ENCODE measurements at regions not wholly inside any gene's neighbourhood (a gene's known extent, or its start where the extent isn't known, plus 50 kb on each side); places are given as distances from the start of the nearest gene placed in this dataset.
"Not testable (repeated sequence)": the region's sequence is repeated elsewhere in the genome, so short reads cannot be mapped to it uniquely, and the experiment has no call there.

DNA sequence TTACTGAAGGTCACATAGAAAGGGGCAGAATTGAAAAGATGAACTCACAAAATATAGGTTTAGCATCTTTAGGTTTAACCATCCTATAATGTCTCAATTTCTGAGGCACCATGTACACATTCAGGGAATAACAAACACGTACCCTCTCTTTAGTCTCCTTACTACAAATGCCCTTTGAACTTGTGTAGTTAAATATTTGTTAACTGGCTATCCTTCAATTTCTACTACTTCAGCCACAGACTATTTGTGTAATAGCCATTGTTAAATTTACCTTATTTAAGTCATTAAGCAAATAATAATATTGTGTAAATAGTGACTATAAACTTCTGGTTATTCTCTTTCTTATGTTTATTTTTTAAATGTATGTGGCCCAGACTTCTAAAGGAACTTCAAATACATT lies 600.5 kb downstream of the KCNT2 start:
- no peak for TF ChIP-seq SPI1 (IDR thresholded peaks at IDR 0.05; ENCODE audit: borderline replicate concordance, low read depth)
- no peaks in the 10 kb centered on the region for H3K27me3 ChIP-seq (ENCODE audit: insufficient read depth, poor library complexity, severe bottlenecking)
- no peak for DNase-seq (ENCODE audit: low read depth in 1 of 2, low spot score in 1 of 2)
- no peak overlapping the region for H3K27ac ChIP-seq (replicated peaks)
- H3K4me3 ChIP-seq (replicated peaks; ENCODE audit: insufficient read depth, low read length), result no peak overlapping the region

DNA sequence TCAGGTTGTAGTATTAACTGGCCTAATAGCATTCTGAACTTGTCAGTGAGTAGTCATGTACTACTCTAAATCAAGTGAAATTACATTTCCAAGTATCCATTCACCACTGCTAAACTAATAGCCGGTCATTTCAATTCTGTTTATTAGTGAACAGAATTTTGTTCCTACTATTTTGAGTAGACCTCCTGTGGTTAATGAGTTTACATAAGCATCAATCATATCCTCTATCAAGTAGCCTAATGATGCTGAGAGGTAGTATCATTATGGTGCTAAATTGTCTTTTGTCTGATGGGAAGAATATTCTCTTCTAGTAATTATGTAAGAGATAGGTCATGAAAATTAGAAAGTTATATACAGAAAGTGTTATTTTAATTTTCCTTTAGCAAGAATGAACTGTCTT lies 602.8 kb downstream of the KCNT2 start:
- Histone ChIP-seq H3K27ac (replicated peaks) (no peak overlapping the region), H3K4me3 (replicated peaks; ENCODE audit: insufficient read depth, low read length) (no peak overlapping the region), H3K27me3 (ENCODE audit: insufficient read depth, poor library complexity, severe bottlenecking) (no peaks in the 10 kb centered on the region)
- DNase-seq (ENCODE audit: low read depth in 1 of 2, low spot score in 1 of 2), result no peak
- no peak for TF ChIP-seq GABPA (IDR thresholded peaks at IDR 0.05; ENCODE audit: low read depth)
- TF ChIP-seq SPI1 (IDR thresholded peaks at IDR 0.05; ENCODE audit: borderline replicate concordance, low read depth), result no peak
- no peak for TF ChIP-seq POLR2AphosphoS5 (IDR thresholded peaks at IDR 0.05; ENCODE audit: low read depth)
- TF ChIP-seq, protein P1, sequence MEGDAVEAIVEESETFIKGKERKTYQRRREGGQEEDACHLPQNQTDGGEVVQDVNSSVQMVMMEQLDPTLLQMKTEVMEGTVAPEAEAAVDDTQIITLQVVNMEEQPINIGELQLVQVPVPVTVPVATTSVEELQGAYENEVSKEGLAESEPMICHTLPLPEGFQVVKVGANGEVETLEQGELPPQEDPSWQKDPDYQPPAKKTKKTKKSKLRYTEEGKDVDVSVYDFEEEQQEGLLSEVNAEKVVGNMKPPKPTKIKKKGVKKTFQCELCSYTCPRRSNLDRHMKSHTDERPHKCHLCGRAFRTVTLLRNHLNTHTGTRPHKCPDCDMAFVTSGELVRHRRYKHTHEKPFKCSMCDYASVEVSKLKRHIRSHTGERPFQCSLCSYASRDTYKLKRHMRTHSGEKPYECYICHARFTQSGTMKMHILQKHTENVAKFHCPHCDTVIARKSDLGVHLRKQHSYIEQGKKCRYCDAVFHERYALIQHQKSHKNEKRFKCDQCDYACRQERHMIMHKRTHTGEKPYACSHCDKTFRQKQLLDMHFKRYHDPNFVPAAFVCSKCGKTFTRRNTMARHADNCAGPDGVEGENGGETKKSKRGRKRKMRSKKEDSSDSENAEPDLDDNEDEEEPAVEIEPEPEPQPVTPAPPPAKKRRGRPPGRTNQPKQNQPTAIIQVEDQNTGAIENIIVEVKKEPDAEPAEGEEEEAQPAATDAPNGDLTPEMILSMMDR (IDR thresholded peaks at IDR 0.05; ENCODE audit: insufficient read depth, low read length), result no peak
- TF ChIP-seq, protein P2, sequence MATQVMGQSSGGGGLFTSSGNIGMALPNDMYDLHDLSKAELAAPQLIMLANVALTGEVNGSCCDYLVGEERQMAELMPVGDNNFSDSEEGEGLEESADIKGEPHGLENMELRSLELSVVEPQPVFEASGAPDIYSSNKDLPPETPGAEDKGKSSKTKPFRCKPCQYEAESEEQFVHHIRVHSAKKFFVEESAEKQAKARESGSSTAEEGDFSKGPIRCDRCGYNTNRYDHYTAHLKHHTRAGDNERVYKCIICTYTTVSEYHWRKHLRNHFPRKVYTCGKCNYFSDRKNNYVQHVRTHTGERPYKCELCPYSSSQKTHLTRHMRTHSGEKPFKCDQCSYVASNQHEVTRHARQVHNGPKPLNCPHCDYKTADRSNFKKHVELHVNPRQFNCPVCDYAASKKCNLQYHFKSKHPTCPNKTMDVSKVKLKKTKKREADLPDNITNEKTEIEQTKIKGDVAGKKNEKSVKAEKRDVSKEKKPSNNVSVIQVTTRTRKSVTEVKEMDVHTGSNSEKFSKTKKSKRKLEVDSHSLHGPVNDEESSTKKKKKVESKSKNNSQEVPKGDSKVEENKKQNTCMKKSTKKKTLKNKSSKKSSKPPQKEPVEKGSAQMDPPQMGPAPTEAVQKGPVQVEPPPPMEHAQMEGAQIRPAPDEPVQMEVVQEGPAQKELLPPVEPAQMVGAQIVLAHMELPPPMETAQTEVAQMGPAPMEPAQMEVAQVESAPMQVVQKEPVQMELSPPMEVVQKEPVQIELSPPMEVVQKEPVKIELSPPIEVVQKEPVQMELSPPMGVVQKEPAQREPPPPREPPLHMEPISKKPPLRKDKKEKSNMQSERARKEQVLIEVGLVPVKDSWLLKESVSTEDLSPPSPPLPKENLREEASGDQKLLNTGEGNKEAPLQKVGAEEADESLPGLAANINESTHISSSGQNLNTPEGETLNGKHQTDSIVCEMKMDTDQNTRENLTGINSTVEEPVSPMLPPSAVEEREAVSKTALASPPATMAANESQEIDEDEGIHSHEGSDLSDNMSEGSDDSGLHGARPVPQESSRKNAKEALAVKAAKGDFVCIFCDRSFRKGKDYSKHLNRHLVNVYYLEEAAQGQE (IDR thresholded peaks at IDR 0.05; ENCODE audit: insufficient replicate concordance, low read depth), result no peak

DNA sequence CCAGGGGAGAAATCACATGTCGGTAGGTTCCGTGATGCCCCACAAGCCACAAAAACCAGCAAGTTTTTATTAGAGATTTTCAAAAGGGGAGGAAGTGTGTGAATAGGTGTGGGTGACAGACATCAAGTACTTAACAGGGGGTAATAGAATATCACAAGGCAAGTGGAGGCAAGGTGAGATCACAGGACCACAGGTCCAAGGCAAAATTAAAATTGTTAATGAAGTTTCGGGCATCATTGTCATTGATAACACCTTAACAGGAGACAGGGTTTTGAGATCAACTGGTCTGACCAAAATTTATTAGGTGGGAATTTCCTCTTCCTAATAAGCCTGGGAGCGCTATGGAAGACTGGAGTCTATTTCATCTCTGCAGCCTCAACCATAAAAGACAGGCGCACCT lies 603.9 kb downstream of the KCNT2 start:
- DNase-seq (ENCODE audit: low read depth in 1 of 2, low spot score in 1 of 2); H3K27me3 ChIP-seq (ENCODE audit: insufficient read depth, poor library complexity, severe bottlenecking); H3K4me3 ChIP-seq (replicated peaks; ENCODE audit: insufficient read depth, low read length); H3K27ac ChIP-seq (replicated peaks): not testable (repeated sequence)

DNA sequence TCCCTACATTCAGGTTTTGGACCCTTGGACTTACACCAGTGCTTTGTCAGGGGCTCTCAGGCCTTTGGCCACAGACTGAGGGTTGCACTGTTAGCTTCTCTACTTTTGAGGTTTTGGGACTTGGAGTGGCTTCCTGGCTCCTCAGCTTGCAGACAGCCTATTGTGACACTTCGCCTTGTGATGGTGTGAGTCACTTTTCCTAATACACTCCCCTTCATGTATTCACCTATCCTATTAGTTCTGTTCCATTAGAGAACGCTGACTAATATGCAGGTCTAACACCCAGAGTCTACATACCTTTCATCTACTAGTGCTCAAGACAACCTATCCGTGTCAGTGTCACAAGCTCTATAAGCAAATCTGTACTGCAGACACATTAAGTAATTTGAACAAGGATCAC lies 605.3 kb downstream of the KCNT2 start:
- DNase-seq (ENCODE audit: low read depth in 1 of 2, low spot score in 1 of 2), result no peak
- TF ChIP-seq, protein P1 (IDR thresholded peaks at IDR 0.05; ENCODE audit: insufficient read depth, low read length), result no peak
- TF ChIP-seq GABPA (IDR thresholded peaks at IDR 0.05; ENCODE audit: low read depth) (no peak), POLR2AphosphoS5 (IDR thresholded peaks at IDR 0.05; ENCODE audit: low read depth) (no peak), SPI1 (IDR thresholded peaks at IDR 0.05; ENCODE audit: borderline replicate concordance, low read depth) (no peak)
- TF ChIP-seq, protein P2 (IDR thresholded peaks at IDR 0.05; ENCODE audit: insufficient replicate concordance, low read depth), result no peak
- no peak overlapping the region for H3K27ac ChIP-seq (replicated peaks)

DNA sequence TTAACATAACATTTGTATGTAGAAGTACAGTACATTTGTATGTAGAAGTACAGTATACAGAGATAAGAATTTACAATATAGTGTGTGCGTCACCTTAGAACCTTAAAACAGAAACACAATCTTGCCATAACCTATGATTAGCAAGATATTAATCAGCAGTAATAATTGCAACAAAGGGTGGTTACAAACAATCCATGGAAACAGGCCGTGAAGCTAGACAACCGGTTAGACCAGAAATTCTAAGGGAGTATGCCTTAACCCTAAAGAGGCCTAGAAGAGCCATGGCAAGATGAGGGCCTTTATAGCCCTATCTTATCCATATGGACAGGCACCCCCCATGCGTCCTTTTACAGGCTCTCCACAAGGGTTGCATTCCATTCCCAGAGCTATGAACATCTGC lies 605.9 kb downstream of the KCNT2 start:
- not testable (repeated sequence) for H3K27me3 ChIP-seq (ENCODE audit: insufficient read depth, poor library complexity, severe bottlenecking); H3K4me3 ChIP-seq (replicated peaks; ENCODE audit: insufficient read depth, low read length); H3K27ac ChIP-seq (replicated peaks); DNase-seq (ENCODE audit: low read depth in 1 of 2, low spot score in 1 of 2)

More for the DNA sequence above, 605.3 kb downstream of the KCNT2 start:
- Histone ChIP-seq H3K4me3 (replicated peaks; ENCODE audit: insufficient read depth, low read length) (no peak overlapping the region), H3K27me3 (ENCODE audit: insufficient read depth, poor library complexity, severe bottlenecking) (no peaks in the 10 kb centered on the region)

All from HL-60 (cell line).